HFF-Myc (cell line): ENCODE measurements at regions not wholly inside any gene's neighbourhood (a gene's known extent, or its start where the extent isn't known, plus 50 kb on each side); places are given as distances from the start of the nearest gene placed in this dataset.

Experiments
- DNase-seq: peaks from one replicate; pipeline ENCODE4 v3.0.0-alpha.2; 2011; ENCODE audit warnings: low read depth; ENCODE audit errors: extremely low read depth
- H3K4me3 ChIP-seq: replicated peaks from 2 replicates; pipeline ENCODE4 v1.5.1; 2011; ENCODE audit warnings: low read depth, mild to moderate bottlenecking, control low read depth, low read length
- CTCF ChIP-seq: IDR thresholded peaks from 2 replicates; pipeline ENCODE4 v1.5.1; 2012; ENCODE audit warnings: mild to moderate bottlenecking, low read depth, low read length, control low read depth; ENCODE audit errors: missing control alignments

- no peak for DNase-seq
- no peak overlapping the region for H3K4me3 ChIP-seq
- no peak for TF ChIP-seq CTCF
Observed at GRCh38 chr11:36792996-36793914, 195.2 kb upstream of the RAG2 start.

- no peak overlapping the region for H3K4me3 ChIP-seq
- TF ChIP-seq CTCF = no peak
- DNase-seq = no peak
Observed at GRCh38 chr11:36791957-36792356, 193.9 kb upstream of the RAG2 start.

DNA sequence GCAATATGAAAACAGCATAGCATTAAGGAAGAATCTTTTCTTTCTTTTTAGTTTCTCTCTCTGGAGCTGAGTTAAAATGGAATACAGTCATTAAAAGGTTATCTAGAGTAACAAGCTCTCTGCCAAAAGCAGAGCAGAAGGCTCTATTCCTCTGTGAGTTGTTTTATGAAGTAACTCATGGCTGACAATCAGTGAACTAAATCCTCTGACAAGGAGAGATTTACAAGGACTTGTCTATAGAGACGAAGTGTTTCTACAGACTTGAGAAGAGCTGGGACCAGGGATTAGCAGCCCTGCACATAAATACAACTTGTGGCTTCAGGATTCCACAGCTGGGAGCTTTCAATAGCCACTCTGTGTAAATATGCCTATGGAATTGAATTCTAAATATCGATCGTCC is 192.5 kb upstream of the RAG2 start:
- DNase-seq = no peak
- no peak overlapping the region for H3K4me3 ChIP-seq
- TF ChIP-seq CTCF = no peak

GRCh38 chr11:36783808-36784207 is 185.8 kb upstream of the RAG2 start:
- TF ChIP-seq CTCF = no peak
- H3K4me3 ChIP-seq = no peak overlapping the region

DNA sequence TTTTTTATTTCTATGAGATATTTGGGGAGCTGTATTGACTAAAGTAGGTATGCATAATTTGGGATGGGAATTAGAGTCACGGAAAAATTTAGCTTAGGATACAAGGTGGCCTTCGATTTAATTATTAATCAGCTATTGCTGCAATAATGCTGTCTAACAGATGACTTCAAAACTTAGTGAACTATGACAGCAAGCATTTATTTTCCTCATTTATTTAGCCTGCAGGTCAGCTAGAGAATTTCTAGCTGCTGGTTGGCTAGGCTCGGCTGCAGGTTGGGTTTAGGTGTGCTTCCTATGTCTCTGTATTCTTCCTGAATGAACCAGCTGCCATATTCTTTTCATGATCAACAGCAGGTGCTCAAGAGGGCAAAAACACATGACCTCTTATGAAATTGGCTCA is 181.8 kb upstream of the RAG2 start:
- no peak for TF ChIP-seq CTCF
- DNase-seq = no peak
- no peak overlapping the region for H3K4me3 ChIP-seq

More at GRCh38 chr11:36783808-36784207, 185.8 kb upstream of the RAG2 start:
- DNase-seq = no peak

DNA sequence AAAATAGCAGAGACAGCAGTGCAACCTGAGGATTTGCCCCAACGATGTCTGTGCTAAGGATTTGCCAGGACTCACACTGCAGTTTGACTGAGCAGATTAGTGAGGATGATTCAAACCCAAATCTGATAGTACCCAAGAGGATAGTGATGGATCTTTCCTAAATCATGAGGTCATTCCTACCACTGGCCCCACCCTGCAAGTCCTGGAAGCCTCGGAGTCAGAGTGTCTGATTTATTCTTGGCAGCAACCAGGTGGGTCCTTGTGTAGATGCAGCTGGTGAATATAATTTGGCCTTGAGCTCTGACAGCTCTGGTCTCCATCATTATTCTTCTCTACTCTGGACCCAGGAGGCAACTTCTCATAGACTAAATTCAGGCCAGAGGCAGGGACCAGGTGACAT is 179.3 kb upstream of the RAG2 start:
- DNase-seq = no peak
- TF ChIP-seq CTCF = no peak
- no peak overlapping the region for H3K4me3 ChIP-seq

DNA sequence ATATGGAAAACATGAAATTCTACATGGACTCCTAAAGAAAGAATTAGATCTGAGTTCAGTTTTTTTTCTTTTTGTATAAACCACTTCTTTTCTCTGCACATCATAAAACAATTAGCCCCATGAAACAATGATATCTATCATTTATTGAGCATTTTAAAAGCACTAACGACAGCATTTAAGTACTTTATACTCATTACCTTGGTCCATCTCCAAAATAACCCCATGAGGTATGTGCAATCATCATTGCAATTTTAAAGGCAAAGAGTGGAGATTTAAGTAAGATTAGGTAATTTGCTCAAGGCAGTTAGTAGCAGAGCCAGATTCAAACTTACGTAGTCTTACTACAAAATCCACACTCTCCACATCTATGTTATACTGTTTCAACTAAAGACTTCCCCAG is 177.7 kb upstream of the RAG2 start:
- DNase-seq = no peak
- no peak overlapping the region for H3K4me3 ChIP-seq
- TF ChIP-seq CTCF = no peak
